HepG2 (cell line): ENCODE measurements at regions not wholly inside any gene's neighbourhood (a gene's known extent, or its start where the extent isn't known, plus 50 kb on each side); places are given as distances from the start of the nearest gene placed in this dataset.

Experiments
- ARNTL ChIP-seq: sonication (generic); formaldehyde crosslinking; IDR thresholded peaks from 2 replicates; pipeline ENCODE4 v1.4.0; 2020; ENCODE audit warnings: mild to moderate bottlenecking, missing genetic modification reagents
- ATM ChIP-seq: fragments of 450-650 bp; IDR thresholded peaks from 2 replicates; pipeline ENCODE4 v1.7.1; 2017; ENCODE audit warnings: mild to moderate bottlenecking, borderline replicate concordance
- DNMT1 ChIP-seq: sonication (generic); formaldehyde crosslinking; IDR thresholded peaks from 2 replicates; pipeline ENCODE4 v1.5.1; 2020; ENCODE audit warnings: mild to moderate bottlenecking, missing genetic modification reagents
- ETV5 ChIP-seq: IDR thresholded peaks from 2 replicates; pipeline ENCODE4 v1.6.1; 2018; ENCODE audit warnings: missing biosample characterization, missing genetic modification reagents, inconsistent platforms, borderline replicate concordance
- FOXK1 ChIP-seq: sonication (generic); formaldehyde crosslinking; IDR thresholded peaks from 2 replicates; pipeline ENCODE4 v1.4.0; 2020; ENCODE audit warnings: low read depth, missing genetic modification reagents, borderline replicate concordance
- FOXO1 ChIP-seq: sonication (generic); formaldehyde crosslinking; IDR thresholded peaks from 2 replicates; pipeline ENCODE4 v1.4.0; 2020; ENCODE audit warnings: missing genetic modification reagents
- GPN1 ChIP-seq: sonication (generic); formaldehyde crosslinking; IDR thresholded peaks from 2 replicates; pipeline ENCODE4 v1.5.1; 2020; ENCODE audit warnings: missing genetic modification reagents, borderline replicate concordance
- HCFC1 ChIP-seq: fragments of 150-350 bp; IDR thresholded peaks from 2 replicates; pipeline ENCODE4 v1.6.1; 2014; ENCODE audit warnings: low read depth, low read length
- HMG20A ChIP-seq: IDR thresholded peaks from 2 replicates; pipeline ENCODE4 v1.6.1; 2016; ENCODE audit warnings: borderline replicate concordance
- HNRNPUL1 ChIP-seq: fragments of 200-400 bp; formaldehyde crosslinking; IDR thresholded peaks from 2 replicates; pipeline ENCODE4 v1.6.1; 2017; ENCODE audit warnings: low read depth, mild to moderate bottlenecking, low read length, moderate library complexity
- ISL2 ChIP-seq: sonication (generic); formaldehyde crosslinking; IDR thresholded peaks from 2 replicates; pipeline ENCODE4 v1.5.0; 2020; ENCODE audit warnings: missing genetic modification reagents
- KAT7 ChIP-seq: IDR thresholded peaks from 2 replicates; pipeline ENCODE4 v1.6.1; 2018; ENCODE audit warnings: borderline replicate concordance, missing compliant biosample characterization
- KLF15 ChIP-seq: sonication (generic); formaldehyde crosslinking; IDR thresholded peaks from 2 replicates; pipeline ENCODE4 v1.8.1; 2023; ENCODE audit warnings: borderline replicate concordance, mild to moderate bottlenecking, inconsistent platforms, missing genetic modification reagents, mixed read lengths
- MAF1 ChIP-seq: sonication (generic); formaldehyde crosslinking; IDR thresholded peaks from 2 replicates; pipeline ENCODE4 v1.5.0; 2020; ENCODE audit warnings: missing genetic modification reagents, borderline replicate concordance
- MED1 ChIP-seq: sonication (generic); formaldehyde crosslinking; IDR thresholded peaks from 2 replicates; pipeline ENCODE4 v1.4.0; 2020; ENCODE audit warnings: missing genetic modification reagents
- NR2C2 ChIP-seq: sonication (generic); formaldehyde crosslinking; IDR thresholded peaks from 2 replicates; pipeline ENCODE4 v1.4.0; 2020; ENCODE audit warnings: missing genetic modification reagents, mild to moderate bottlenecking, moderate library complexity, borderline replicate concordance
- NR2F6 ChIP-seq, 2 experiments: IDR thresholded peaks; 2 replicates each; pipeline ENCODE4 v1.6.1; 2016; ENCODE audit warnings: antibody characterized with exemption in 1 of 2, mild to moderate bottlenecking in 1 of 2
- SNAPC2 ChIP-seq: sonication (generic); formaldehyde crosslinking; IDR thresholded peaks from 2 replicates; pipeline ENCODE4 v1.8.1; 2022; ENCODE audit warnings: mild to moderate bottlenecking, missing genetic modification reagents
- SRSF9 ChIP-seq: fragments of 200-400 bp; formaldehyde crosslinking; IDR thresholded peaks from 2 replicates; pipeline ENCODE4 v1.6.1; 2018; ENCODE audit warnings: borderline replicate concordance, mild to moderate bottlenecking, low read depth, low read length; ENCODE audit not compliant: insufficient read depth, poor library complexity, severe bottlenecking
- TIGD3 ChIP-seq: sonication (generic); formaldehyde crosslinking; IDR thresholded peaks from 2 replicates; pipeline ENCODE4 v1.5.1; 2020; ENCODE audit warnings: mild to moderate bottlenecking, missing genetic modification reagents, borderline replicate concordance
- ZBTB39 ChIP-seq: sonication (generic); formaldehyde crosslinking; IDR thresholded peaks from 2 replicates; pipeline ENCODE4 v1.5.0; 2020; ENCODE audit warnings: missing genetic modification reagents
- ZFY ChIP-seq: sonication (generic); formaldehyde crosslinking; IDR thresholded peaks from 2 replicates; pipeline ENCODE4 v1.4.0; 2020; ENCODE audit warnings: missing genetic modification reagents
- ZNF207 ChIP-seq: fragments of 450-650 bp; IDR thresholded peaks from 2 replicates; pipeline ENCODE4 v1.6.1; 2016; ENCODE audit warnings: antibody characterized with exemption, borderline replicate concordance
- ZNF570 ChIP-seq: sonication (generic); formaldehyde crosslinking; IDR thresholded peaks from 2 replicates; pipeline ENCODE4 v1.4.0; 2020; ENCODE audit warnings: mild to moderate bottlenecking, missing genetic modification reagents, borderline replicate concordance
- ZNF598 ChIP-seq: sonication (generic); formaldehyde crosslinking; IDR thresholded peaks from 2 replicates; pipeline ENCODE4 v1.5.1; 2020; ENCODE audit warnings: mild to moderate bottlenecking, missing genetic modification reagents, borderline replicate concordance
- ZNF776 ChIP-seq: sonication (generic); formaldehyde crosslinking; IDR thresholded peaks from 2 replicates; pipeline ENCODE4 v1.4.0; 2020; ENCODE audit warnings: mild to moderate bottlenecking, missing genetic modification reagents
- ZNF777 ChIP-seq: sonication (generic); formaldehyde crosslinking; IDR thresholded peaks from 2 replicates; pipeline ENCODE4 v1.4.0; 2020; ENCODE audit warnings: missing genetic modification reagents
- ZNF850 ChIP-seq: sonication (generic); formaldehyde crosslinking; conservative IDR thresholded peaks from 2 replicates; pipeline ENCODE4 v1.9.0; 2021; ENCODE audit warnings: mild to moderate bottlenecking, missing genetic modification reagents
- ZSCAN25 ChIP-seq: sonication (generic); formaldehyde crosslinking; IDR thresholded peaks from 2 replicates; pipeline ENCODE4 v1.8.0; 2022; ENCODE audit warnings: mild to moderate bottlenecking, missing genetic modification reagents

- TF ChIP-seq ETV5: peak; percentile 69; the same call in 1 of the 2 replicates
- TF ChIP-seq FOXK1: peak; percentile 94; the same call in 1 of the 2 replicates
- TF ChIP-seq ZFY (CRISPR knock-in tag): no peak
- TF ChIP-seq DNMT1 (CRISPR knock-in tag): no peak
- no peak for TF ChIP-seq KLF15 (CRISPR knock-in tag)
- TF ChIP-seq HNRNPUL1: no peak
- TF ChIP-seq MED1 (CRISPR knock-in tag): peak; percentile 97
- peak; percentile 93 for TF ChIP-seq FOXO1
- no peak for TF ChIP-seq SRSF9
- TF ChIP-seq ATM: no peak
- TF ChIP-seq MAF1 (CRISPR knock-in tag): no peak
- no peak for TF ChIP-seq ZNF850 (CRISPR knock-in tag)
- TF ChIP-seq TIGD3 (CRISPR knock-in tag): no peak
- peak; percentile 95 for TF ChIP-seq ISL2 (CRISPR knock-in tag)
- no peak for TF ChIP-seq ZNF776 (CRISPR knock-in tag)
- TF ChIP-seq ZNF570 (CRISPR knock-in tag): no peak
- TF ChIP-seq ARNTL (CRISPR knock-in tag): peak; percentile 96
- TF ChIP-seq KAT7 (CRISPR knock-in tag): 0 out of 2 replicates have a peak, but pooled peaks have one; percentile 62
- TF ChIP-seq ZSCAN25: 0 out of 2 replicates have a peak, but pooled peaks have one; percentile 53
- no peak for TF ChIP-seq ZNF207
- no peak for TF ChIP-seq GPN1
- no peak for TF ChIP-seq ZNF598
- TF ChIP-seq NR2F6 (IDR thresholded peaks at IDR 0.05): peak; percentile 79
- peak; percentile 92 for TF ChIP-seq NR2F6 (CRISPR knock-in tag; IDR thresholded peaks at IDR 0.05)
- TF ChIP-seq HCFC1: no peak
- peak; percentile 75; the same call in 1 of the 2 replicates for TF ChIP-seq NR2C2
- TF ChIP-seq SNAPC2 (CRISPR knock-in tag): peak; percentile 48; the same call in 1 of the 2 replicates
- TF ChIP-seq HMG20A: peak; percentile 95
- TF ChIP-seq ZNF777: no peak
- TF ChIP-seq ZBTB39 (CRISPR knock-in tag): no peak
Observed at GRCh38 chr14:54133896-54134295, 177.3 kb upstream of the BMP4 start (continued).
